SK-N-SH (cell line): ENCODE measurements at regions not wholly inside any gene's neighbourhood (a gene's known extent, or its start where the extent isn't known, plus 50 kb on each side); places are given as distances from the start of the nearest gene placed in this dataset.

ENCODE experiments used
- CTCF ChIA-PET: fragments of 300-600, 350-600 bp; formaldehyde crosslinking; extraction: SDS; loops from one replicate; lab custom pipeline; 2021; lab: Yijun Ruan, JAX
- POLR2A ChIA-PET: fragments of 350-600 bp; sonication (Branson Sonifier 250); formaldehyde crosslinking; extraction: SDS; loops from one replicate; lab custom pipeline; 2020; ENCODE audit warnings: antibody characterized with exemption, inconsistent platforms; lab: Yijun Ruan, JAX
- DNase-seq: peaks from one replicate; pipeline ENCODE4 v3.0.0; 2012
- H2AFZ ChIP-seq: fragments of 200-600 bp; sonication (generic); 2 replicates; pipeline ENCODE4 v1.8.1; 2016; ENCODE audit warnings: antibody characterized with exemption, mild to moderate bottlenecking, low read depth
- H3F3A ChIP-seq: fragments of 200-600 bp; sonication (generic); replicated peaks from 2 replicates; pipeline ENCODE3; 2016; ENCODE audit warnings: antibody characterized with exemption, mild to moderate bottlenecking; ENCODE audit not compliant: insufficient read depth
- H3K27ac ChIP-seq, 2 experiments: fragments of 200-500 bp in 1 of 2; fragments of 200-600 bp in 1 of 2; sonication (Bioruptor generic) in 1 of 2; sonication (generic), shearing (Covaris generic) in 1 of 2; 2 replicates each; pipeline versions ENCODE4 v1.5.1 to v1.6.1; 2014 to 2016; ENCODE audit warnings: low read depth in 2 of 2, inconsistent platforms in 1 of 2, low read length in 1 of 2, mild to moderate bottlenecking in 1 of 2, mixed read lengths in 1 of 2
- H3K27me3 ChIP-seq: fragments of 200-600 bp; sonication (generic), shearing (Covaris generic); 2 replicates; pipeline ENCODE4 v1.6.1; 2016; ENCODE audit warnings: mixed run types; ENCODE audit not compliant: insufficient read depth
- H3K36me3 ChIP-seq, 2 experiments: fragments of 200-500 bp in 1 of 2; fragments of 200-600 bp in 1 of 2; sonication (Bioruptor generic) in 1 of 2; sonication (generic) in 1 of 2; replicated peaks in 1 of 2; 2 replicates each; pipeline versions ENCODE3 to v1.5.1; 2014 to 2016; ENCODE audit warnings: low read length in 1 of 2, mild to moderate bottlenecking in 1 of 2; ENCODE audit not compliant: insufficient read depth in 2 of 2, control insufficient read depth in 1 of 2
- H3K4me1 ChIP-seq, 2 experiments: fragments of 200-500 bp in 1 of 2; fragments of 200-600 bp in 1 of 2; sonication (Bioruptor generic) in 1 of 2; sonication (generic), shearing (Covaris generic) in 1 of 2; 2 replicates each; pipeline versions ENCODE4 v1.5.1 to v1.6.1; 2014 to 2016; ENCODE audit warnings: low read depth in 1 of 2, low read length in 1 of 2, mixed run types in 1 of 2; ENCODE audit not compliant: insufficient read depth in 2 of 2, control insufficient read depth in 1 of 2
- H3K4me2 ChIP-seq: fragments of 200-600 bp; sonication (generic), shearing (Covaris generic); 2 replicates; pipeline ENCODE4 v1.6.1; 2017; ENCODE audit warnings: mixed run types
- H3K4me3 ChIP-seq, 2 experiments: fragments of 200-500 bp in 1 of 2; fragments of 200-600 bp in 1 of 2; sonication (Bioruptor generic) in 1 of 2; sonication (generic), shearing (Covaris generic) in 1 of 2; 2 replicates each; pipeline versions ENCODE4 v1.5.1 to v1.8.1; 2014 to 2016; ENCODE audit warnings: low read depth in 2 of 2, inconsistent platforms in 1 of 2, low read length in 1 of 2, mild to moderate bottlenecking in 1 of 2, mixed read lengths in 1 of 2, moderate library complexity in 1 of 2
- H3K79me2 ChIP-seq: fragments of 200-600 bp; sonication (generic); 2 replicates; pipeline ENCODE4 v1.8.1; 2017; ENCODE audit warnings: mild to moderate bottlenecking; ENCODE audit not compliant: insufficient read depth
- H3K9ac ChIP-seq: fragments of 200-600 bp; sonication (generic); 2 replicates; pipeline ENCODE4 v1.6.1; 2017; ENCODE audit warnings: mixed run types
- H3K9me2 ChIP-seq: fragments of 200-600 bp; sonication (generic); 2 replicates; pipeline ENCODE4 v1.6.1; 2017; ENCODE audit warnings: mixed run types
- H3K9me3 ChIP-seq: fragments of 200-600 bp; sonication (generic); 2 replicates; pipeline ENCODE4 v1.6.1; 2017; ENCODE audit warnings: mixed run types, mild to moderate bottlenecking, moderate library complexity
- H4K20me1 ChIP-seq: fragments of 200-600 bp; sonication (generic); 2 replicates; pipeline ENCODE4 v1.6.1; 2017; ENCODE audit warnings: mild to moderate bottlenecking, mixed run types; ENCODE audit not compliant: insufficient read depth
- CHD2 ChIP-seq: fragments of 150-350 bp; IDR thresholded peaks from 2 replicates; pipeline ENCODE4 v1.6.1; 2018; ENCODE audit warnings: low read length; ENCODE audit not compliant: partially characterized antibody
- ELF1 ChIP-seq: IDR thresholded peaks from 2 replicates; pipeline ENCODE4 v1.4.0; 2012
- FOSL2 ChIP-seq: IDR thresholded peaks from 2 replicates; pipeline ENCODE4 v1.4.0; 2012; ENCODE audit warnings: low read depth, mild to moderate bottlenecking, moderate library complexity, borderline replicate concordance
- GATA2 ChIP-seq: sonication (generic); formaldehyde crosslinking; IDR thresholded peaks from 2 replicates; pipeline ENCODE4 v1.5.0; 2020; ENCODE audit warnings: mild to moderate bottlenecking, missing genetic modification reagents
- IRF3 ChIP-seq: fragments of 150-350 bp; IDR thresholded peaks from 2 replicates; pipeline ENCODE4 v1.6.1; 2016; ENCODE audit warnings: mild to moderate bottlenecking, low read depth, low read length
- JUND ChIP-seq: IDR thresholded peaks from 2 replicates; pipeline ENCODE4 v1.4.0; 2012
- MEF2A ChIP-seq: IDR thresholded peaks from 2 replicates; pipeline ENCODE4 v1.4.0; 2012; ENCODE audit warnings: low read depth, borderline replicate concordance
- MXI1 ChIP-seq: IDR thresholded peaks from 2 replicates; pipeline ENCODE4 v1.6.1; 2012; ENCODE audit warnings: mild to moderate bottlenecking, low read depth, low read length, improper control_type of control experiment
- SMC3 ChIP-seq: IDR thresholded peaks from 2 replicates; pipeline ENCODE4 v1.6.1; 2012; ENCODE audit warnings: low read depth, low read length, improper control_type of control experiment
- WGBS: methylation state at CpG from one replicate; pipeline ENCODE4 v1.1.6; 2017; ENCODE audit warnings: low lambda C conversion rate; 5-methylcytosine and 5-hydroxymethylcytosine counted together
- TF ChIP-seq, protein P1 (sequence below): IDR thresholded peaks from 2 replicates; pipeline ENCODE4 v1.4.0; 2012; ENCODE audit warnings: low read depth, borderline replicate concordance
- TF ChIP-seq, protein P2 (sequence below): IDR thresholded peaks from 2 replicates; pipeline ENCODE4 v1.4.0; 2012; ENCODE audit warnings: low read depth
- TF ChIP-seq, protein P3 (sequence below): IDR thresholded peaks from 2 replicates; pipeline ENCODE4; 2012
- TF ChIP-seq, protein P4 (sequence below): IDR thresholded peaks from 2 replicates; pipeline ENCODE4 v1.4.0; 2012; ENCODE audit warnings: low read depth, borderline replicate concordance
- TF ChIP-seq, protein P5 (sequence below): IDR thresholded peaks from 2 replicates; pipeline ENCODE4 v1.6.1; 2012; ENCODE audit warnings: mild to moderate bottlenecking, low read depth, low read length, moderate library complexity

DNA sequence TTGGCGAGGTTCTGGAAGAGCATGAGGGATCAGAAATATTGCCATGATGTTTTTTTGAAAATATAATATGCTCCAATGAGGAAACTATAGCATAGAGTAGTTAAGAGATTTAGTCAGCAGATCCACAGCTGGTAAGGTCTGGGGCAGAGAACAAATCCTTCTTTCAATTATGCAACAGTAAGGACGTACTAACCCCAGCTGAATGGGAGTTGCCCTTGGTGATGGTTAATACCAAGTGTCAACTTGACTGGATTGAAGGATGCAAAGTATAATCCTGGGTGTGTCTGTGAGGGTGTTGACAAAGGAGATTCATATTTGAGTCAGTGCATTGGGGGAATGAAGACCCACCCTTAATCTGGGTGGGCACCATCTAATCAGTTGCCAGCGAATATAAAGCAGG lies 745.5 kb upstream of the NRSN1 start:
- Histone ChIP-seq H3K4me2 (no peak overlapping the region), H3K79me2 (no peaks in the 10 kb centered on the region)
- TF ChIP-seq MXI1 (no peak), MEF2A (no peak), CHD2 (no peak), IRF3 (no peak), ELF1 (no peak)
- TF ChIP-seq, protein P1, sequence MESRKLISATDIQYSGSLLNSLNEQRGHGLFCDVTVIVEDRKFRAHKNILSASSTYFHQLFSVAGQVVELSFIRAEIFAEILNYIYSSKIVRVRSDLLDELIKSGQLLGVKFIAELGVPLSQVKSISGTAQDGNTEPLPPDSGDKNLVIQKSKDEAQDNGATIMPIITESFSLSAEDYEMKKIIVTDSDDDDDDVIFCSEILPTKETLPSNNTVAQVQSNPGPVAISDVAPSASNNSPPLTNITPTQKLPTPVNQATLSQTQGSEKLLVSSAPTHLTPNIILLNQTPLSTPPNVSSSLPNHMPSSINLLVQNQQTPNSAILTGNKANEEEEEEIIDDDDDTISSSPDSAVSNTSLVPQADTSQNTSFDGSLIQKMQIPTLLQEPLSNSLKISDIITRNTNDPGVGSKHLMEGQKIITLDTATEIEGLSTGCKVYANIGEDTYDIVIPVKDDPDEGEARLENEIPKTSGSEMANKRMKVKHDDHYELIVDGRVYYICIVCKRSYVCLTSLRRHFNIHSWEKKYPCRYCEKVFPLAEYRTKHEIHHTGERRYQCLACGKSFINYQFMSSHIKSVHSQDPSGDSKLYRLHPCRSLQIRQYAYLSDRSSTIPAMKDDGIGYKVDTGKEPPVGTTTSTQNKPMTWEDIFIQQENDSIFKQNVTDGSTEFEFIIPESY: no peak
- TF ChIP-seq, protein P2, sequence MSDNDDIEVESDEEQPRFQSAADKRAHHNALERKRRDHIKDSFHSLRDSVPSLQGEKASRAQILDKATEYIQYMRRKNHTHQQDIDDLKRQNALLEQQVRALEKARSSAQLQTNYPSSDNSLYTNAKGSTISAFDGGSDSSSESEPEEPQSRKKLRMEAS: no peak
- TF ChIP-seq, protein P3, sequence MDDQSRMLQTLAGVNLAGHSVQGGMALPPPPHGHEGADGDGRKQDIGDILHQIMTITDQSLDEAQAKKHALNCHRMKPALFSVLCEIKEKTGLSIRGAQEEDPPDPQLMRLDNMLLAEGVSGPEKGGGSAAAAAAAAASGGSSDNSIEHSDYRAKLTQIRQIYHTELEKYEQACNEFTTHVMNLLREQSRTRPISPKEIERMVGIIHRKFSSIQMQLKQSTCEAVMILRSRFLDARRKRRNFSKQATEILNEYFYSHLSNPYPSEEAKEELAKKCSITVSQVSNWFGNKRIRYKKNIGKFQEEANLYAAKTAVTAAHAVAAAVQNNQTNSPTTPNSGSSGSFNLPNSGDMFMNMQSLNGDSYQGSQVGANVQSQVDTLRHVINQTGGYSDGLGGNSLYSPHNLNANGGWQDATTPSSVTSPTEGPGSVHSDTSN: no peak
- TF ChIP-seq, protein P4, sequence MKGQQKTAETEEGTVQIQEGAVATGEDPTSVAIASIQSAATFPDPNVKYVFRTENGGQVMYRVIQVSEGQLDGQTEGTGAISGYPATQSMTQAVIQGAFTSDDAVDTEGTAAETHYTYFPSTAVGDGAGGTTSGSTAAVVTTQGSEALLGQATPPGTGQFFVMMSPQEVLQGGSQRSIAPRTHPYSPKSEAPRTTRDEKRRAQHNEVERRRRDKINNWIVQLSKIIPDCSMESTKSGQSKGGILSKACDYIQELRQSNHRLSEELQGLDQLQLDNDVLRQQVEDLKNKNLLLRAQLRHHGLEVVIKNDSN: no peak

DNA sequence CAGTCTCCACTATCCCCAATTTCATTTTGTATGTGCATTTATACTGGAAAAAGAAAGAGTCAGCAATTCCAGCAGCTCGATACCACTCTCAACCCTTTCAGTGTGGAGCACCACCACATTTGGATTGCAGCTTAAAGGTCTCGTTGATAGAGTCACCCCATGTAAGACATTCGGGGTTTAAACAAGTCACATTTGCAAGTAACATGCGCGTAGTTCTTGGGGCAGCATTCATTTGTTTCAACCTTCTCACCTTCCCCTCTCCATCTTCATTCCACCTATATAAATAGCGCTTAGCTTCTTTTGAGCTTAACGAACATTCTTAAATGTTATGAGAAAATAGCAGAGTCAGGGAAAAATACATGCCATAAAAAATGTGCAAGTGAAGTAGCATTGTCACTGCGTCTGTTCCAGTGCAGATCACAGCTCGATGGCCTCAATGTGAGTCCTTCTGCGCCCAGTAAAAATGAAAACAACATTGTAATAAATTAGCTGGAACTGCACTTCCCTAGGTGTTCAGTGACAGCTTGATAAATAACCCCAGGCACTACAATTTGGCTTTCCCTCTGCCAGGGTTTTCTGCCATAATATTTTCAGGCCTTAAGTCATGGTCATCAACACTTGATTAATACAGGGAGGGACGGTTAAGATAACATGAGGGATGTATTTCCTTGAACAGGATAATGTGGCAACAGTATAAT lies 737.8 kb upstream of the NRSN1 start:
- no peaks in the 10 kb centered on the region for H4K20me1 ChIP-seq
- H3K4me3 ChIP-seq: no peak overlapping the region
- no peaks in the 10 kb centered on the region for H3K79me2 ChIP-seq
- no peak overlapping the region for H3K4me2 ChIP-seq
- H3K9me2 ChIP-seq: no peaks in the 10 kb centered on the region
- peaks cover 0 to 3% of the 10 kb centered on the region in 2 experiments; a peak in 1 of 4 replicates for H3K4me1 ChIP-seq
- CTCF ChIA-PET: interaction anchor here (1.2 kb wide), 1 partner anchor 11 kb away, joined by 3 read pairs; no protein-coding TSS in a partner anchor
- 79% methylated on average over 11 of the region's 11 CpGs for WGBS
- no peaks in the 10 kb centered on the region for H3F3A ChIP-seq
- no peaks in the 10 kb centered on the region for H3K36me3 ChIP-seq
- no peak overlapping the region for H3K27ac ChIP-seq
- H2AFZ ChIP-seq: no peak overlapping the region
- no peak for DNase-seq
- no peaks in the 10 kb centered on the region for H3K27me3 ChIP-seq
- POLR2A ChIA-PET: no interaction called here
- no peak overlapping the region for H3K9ac ChIP-seq
- no peaks in the 10 kb centered on the region for H3K9me3 ChIP-seq
- TF ChIP-seq FOSL2 (no peak), GATA2 (no peak), SMC3 (no peak), JUND (no peak), CHD2 (no peak)
- TF ChIP-seq, protein P5, sequence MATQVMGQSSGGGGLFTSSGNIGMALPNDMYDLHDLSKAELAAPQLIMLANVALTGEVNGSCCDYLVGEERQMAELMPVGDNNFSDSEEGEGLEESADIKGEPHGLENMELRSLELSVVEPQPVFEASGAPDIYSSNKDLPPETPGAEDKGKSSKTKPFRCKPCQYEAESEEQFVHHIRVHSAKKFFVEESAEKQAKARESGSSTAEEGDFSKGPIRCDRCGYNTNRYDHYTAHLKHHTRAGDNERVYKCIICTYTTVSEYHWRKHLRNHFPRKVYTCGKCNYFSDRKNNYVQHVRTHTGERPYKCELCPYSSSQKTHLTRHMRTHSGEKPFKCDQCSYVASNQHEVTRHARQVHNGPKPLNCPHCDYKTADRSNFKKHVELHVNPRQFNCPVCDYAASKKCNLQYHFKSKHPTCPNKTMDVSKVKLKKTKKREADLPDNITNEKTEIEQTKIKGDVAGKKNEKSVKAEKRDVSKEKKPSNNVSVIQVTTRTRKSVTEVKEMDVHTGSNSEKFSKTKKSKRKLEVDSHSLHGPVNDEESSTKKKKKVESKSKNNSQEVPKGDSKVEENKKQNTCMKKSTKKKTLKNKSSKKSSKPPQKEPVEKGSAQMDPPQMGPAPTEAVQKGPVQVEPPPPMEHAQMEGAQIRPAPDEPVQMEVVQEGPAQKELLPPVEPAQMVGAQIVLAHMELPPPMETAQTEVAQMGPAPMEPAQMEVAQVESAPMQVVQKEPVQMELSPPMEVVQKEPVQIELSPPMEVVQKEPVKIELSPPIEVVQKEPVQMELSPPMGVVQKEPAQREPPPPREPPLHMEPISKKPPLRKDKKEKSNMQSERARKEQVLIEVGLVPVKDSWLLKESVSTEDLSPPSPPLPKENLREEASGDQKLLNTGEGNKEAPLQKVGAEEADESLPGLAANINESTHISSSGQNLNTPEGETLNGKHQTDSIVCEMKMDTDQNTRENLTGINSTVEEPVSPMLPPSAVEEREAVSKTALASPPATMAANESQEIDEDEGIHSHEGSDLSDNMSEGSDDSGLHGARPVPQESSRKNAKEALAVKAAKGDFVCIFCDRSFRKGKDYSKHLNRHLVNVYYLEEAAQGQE: no peak
- TF ChIP-seq, protein P1: no peak
- TF ChIP-seq, protein P2: no peak

More for the DNA sequence above, 745.5 kb upstream of the NRSN1 start:
- Histone ChIP-seq H4K20me1 (no peaks in the 10 kb centered on the region), H3K27me3 (no peaks in the 10 kb centered on the region), H2AFZ (no peak overlapping the region), H3K4me1 (no peaks in the 10 kb centered on the region; a peak in 1 of 4 replicates), H3K9me3 (no peaks in the 10 kb centered on the region), H3K9me2 (no peaks in the 10 kb centered on the region), H3K4me3 (no peak overlapping the region), H3K9ac (no peak overlapping the region), H3F3A (no peaks in the 10 kb centered on the region), H3K27ac (no peak overlapping the region), H3K36me3 (no peaks in the 10 kb centered on the region)
- CTCF ChIA-PET: no interaction called here
- no peak for DNase-seq
- POLR2A ChIA-PET: no interaction called here
- 43% methylated on average over 3 of the region's 3 CpGs for WGBS
